Activated CD8-positive, alpha-beta memory T cell treated with anti-CD3 and anti-CD28 coated beads for 1 hour (primary cell): ENCODE measurements at regions not wholly inside any gene's neighbourhood (a gene's known extent, or its start where the extent isn't known, plus 50 kb on each side); places are given as distances from the start of the nearest gene placed in this dataset.
"Not testable (repeated sequence)": the region's sequence is repeated elsewhere in the genome, so short reads cannot be mapped to it uniquely, and the experiment has no call there.

Experiments
- DNase-seq, 2 donors: peaks; one replicate each; pipeline ENCODE4 v3.0.0-alpha.2; 2020; ENCODE audit warnings: low read depth in 1 of 2; ENCODE audit errors: extremely low read depth in 1 of 2

GRCh38 chr11:8768625-8769333 is 86.2 kb downstream of the RPL27A start:
- no peak for DNase-seq

GRCh38 chr11:8772571-8773519 is 90.3 kb downstream of the RPL27A start:
- DNase-seq = no peak

- DNase-seq = no peak
Observed at GRCh38 chr11:8773916-8774539, 91.4 kb downstream of the RPL27A start.

GRCh38 chr11:8774916-8775315 is 92.3 kb downstream of the RPL27A start:
- not testable (repeated sequence) for DNase-seq

- DNase-seq = no peak
Observed at GRCh38 chr11:8775332-8775731, 92.7 kb downstream of the RPL27A start.

- no peak for DNase-seq
Observed at GRCh38 chr11:8775734-8776133, 93.1 kb downstream of the RPL27A start.

GRCh38 chr11:8776209-8776608 is 93.6 kb downstream of the RPL27A start:
- no peak for DNase-seq

GRCh38 chr11:8777907-8778767 is 95.5 kb downstream of the RPL27A start:
- no peak for DNase-seq

- DNase-seq = no peak
Observed at GRCh38 chr11:8779107-8779506, 96.5 kb downstream of the RPL27A start.

- no peak for DNase-seq
Observed at GRCh38 chr11:8779732-8780131, 97.1 kb downstream of the RPL27A start.

GRCh38 chr11:8784954-8785353 is 102.4 kb downstream of the RPL27A start:
- DNase-seq = no peak

GRCh38 chr11:8785457-8785856 is 102.9 kb downstream of the RPL27A start:
- DNase-seq = no peak

GRCh38 chr11:8785998-8786397 is 103.4 kb downstream of the RPL27A start:
- no peak for DNase-seq

GRCh38 chr11:8786933-8787332 is 104.3 kb downstream of the RPL27A start:
- DNase-seq = no peak

GRCh38 chr11:8787372-8787771 is 104.8 kb downstream of the RPL27A start:
- DNase-seq = no peak

- DNase-seq = no peak
Observed at GRCh38 chr11:8788616-8789015, 106.0 kb downstream of the RPL27A start.

- DNase-seq = no peak
Observed at GRCh38 chr11:8789864-8790263, 107.3 kb downstream of the RPL27A start.

GRCh38 chr11:8790968-8791367 is 108.4 kb downstream of the RPL27A start:
- no peak for DNase-seq

- DNase-seq = no peak
Observed at GRCh38 chr11:8792710-8793109, 110.1 kb downstream of the RPL27A start.

- DNase-seq = no peak
Observed at GRCh38 chr11:8793114-8793777, 110.7 kb downstream of the RPL27A start.
